Activated CD4-positive, alpha-beta memory T cell treated with anti-CD3 and anti-CD28 coated beads, Interleukin-2, amount 10 ng/mL, durations not matched to agents 7 days and 5 days (primary cell): ENCODE measurements at regions not wholly inside any gene's neighbourhood (a gene's known extent, or its start where the extent isn't known, plus 50 kb on each side); places are given as distances from the start of the nearest gene placed in this dataset.
"Not testable (repeated sequence)": the region's sequence is repeated elsewhere in the genome, so short reads cannot be mapped to it uniquely, and the experiment has no call there.

Source experiments
- CTCF ChIA-PET: fragments of 350-600 bp; sonication (Branson Sonifier 250); formaldehyde crosslinking; loops from one replicate; lab custom pipeline; 2021; ENCODE audit warnings: antibody characterized with exemption, inconsistent platforms; lab: Charles Lee
- POLR2A ChIA-PET: fragments of 350-600 bp; sonication (Branson Sonifier 250); formaldehyde crosslinking; loops from one replicate; lab custom pipeline; 2021; ENCODE audit warnings: antibody characterized with exemption; lab: Charles Lee
- DNase-seq: peaks from one replicate; pipeline ENCODE4 v3.0.0-alpha.2; 2020
- H3K27ac Mint-ChIP-seq: one replicate; pipeline ENCODE4 v1.8.0; 2021; ENCODE audit warnings: mild to moderate bottlenecking, mixed read lengths
- H3K27me3 Mint-ChIP-seq: one replicate; pipeline ENCODE4 v1.8.0; 2021; ENCODE audit warnings: mixed read lengths
- H3K36me3 Mint-ChIP-seq: one replicate; pipeline ENCODE4 v1.8.0; 2021; ENCODE audit warnings: low read depth, mixed read lengths
- H3K4me1 Mint-ChIP-seq: one replicate; pipeline ENCODE4 v1.8.0; 2021; ENCODE audit warnings: mixed read lengths
- H3K4me3 Mint-ChIP-seq: one replicate; pipeline ENCODE4 v1.8.0; 2021; ENCODE audit warnings: mild to moderate bottlenecking, mixed read lengths
- H3K9me3 Mint-ChIP-seq: one replicate; pipeline ENCODE4 v1.8.0; 2021; ENCODE audit warnings: mixed read lengths

- ChIA-PET CTCF (no interaction called here), POLR2A (no interaction called here)
- H3K27ac Mint-ChIP-seq: no peak overlapping the region
- H3K4me1 Mint-ChIP-seq: peaks cover under 1% of the 10 kb centered on the region
- H3K36me3 Mint-ChIP-seq: no peaks in the 10 kb centered on the region
- peaks cover 8% of the 10 kb centered on the region for H3K27me3 Mint-ChIP-seq
- H3K4me3 Mint-ChIP-seq: no peak overlapping the region
- no peak for DNase-seq
- H3K9me3 Mint-ChIP-seq: peaks cover 14% of the 10 kb centered on the region
These were observed 157.0 kb downstream of the LYPLAL1 start for GRCh38 chr1:219330669-219331068.

- Mint-ChIP-seq H3K36me3 (no peaks in the 10 kb centered on the region), H3K4me3 (no peak overlapping the region), H3K27me3 (peaks cover 11% of the 10 kb centered on the region), H3K4me1 (peaks cover 2% of the 10 kb centered on the region), H3K27ac (no peak overlapping the region), H3K9me3 (peaks cover 14% of the 10 kb centered on the region)
- DNase-seq: no peak
- POLR2A ChIA-PET: no interaction called here
- CTCF ChIA-PET: no interaction called here
These were observed 156.3 kb downstream of the LYPLAL1 start for GRCh38 chr1:219330001-219330400.

- Mint-ChIP-seq H3K4me1 (peaks cover 2% of the 10 kb centered on the region), H3K27ac (no peak overlapping the region), H3K36me3 (no peaks in the 10 kb centered on the region), H3K27me3 (peaks cover 9% of the 10 kb centered on the region), H3K4me3 (no peak overlapping the region), H3K9me3 (peaks cover 14% of the 10 kb centered on the region)
- POLR2A ChIA-PET: no interaction called here
- DNase-seq: no peak
- CTCF ChIA-PET: no interaction called here
These were observed 155.9 kb downstream of the LYPLAL1 start for GRCh38 chr1:219329578-219329977.

- Mint-ChIP-seq H3K27me3 (peaks cover 13% of the 10 kb centered on the region), H3K27ac (no peak overlapping the region), H3K4me1 (peaks cover 2% of the 10 kb centered on the region), H3K36me3 (no peaks in the 10 kb centered on the region), H3K9me3 (peaks cover 14% of the 10 kb centered on the region), H3K4me3 (no peak overlapping the region)
- POLR2A ChIA-PET: no interaction called here
- no peak for DNase-seq
- CTCF ChIA-PET: no interaction called here
These were observed 153.2 kb downstream of the LYPLAL1 start for GRCh38 chr1:219326843-219327242.

- CTCF ChIA-PET: no interaction called here
These were observed 151.7 kb downstream of the LYPLAL1 start for GRCh38 chr1:219325368-219325742.

GRCh38 chr1:219324629-219325367 lies 151.1 kb downstream of the LYPLAL1 start:
- CTCF ChIA-PET: no interaction called here
- Mint-ChIP-seq H3K36me3 (no peaks in the 10 kb centered on the region), H3K27me3 (peaks cover 16% of the 10 kb centered on the region), H3K4me3 (no peak overlapping the region), H3K27ac (no peak overlapping the region), H3K4me1 (peaks cover 2% of the 10 kb centered on the region), H3K9me3 (peaks cover 14% of the 10 kb centered on the region)
- no peak for DNase-seq
- POLR2A ChIA-PET: no interaction called here

More at GRCh38 chr1:219325368-219325742, 151.7 kb downstream of the LYPLAL1 start:
- Mint-ChIP-seq H3K4me3 (no peak overlapping the region), H3K4me1 (peaks cover 2% of the 10 kb centered on the region), H3K36me3 (no peaks in the 10 kb centered on the region), H3K9me3 (peaks cover 14% of the 10 kb centered on the region), H3K27me3 (peaks cover 16% of the 10 kb centered on the region), H3K27ac (no peak overlapping the region)
- DNase-seq: no peak
- POLR2A ChIA-PET: no interaction called here

GRCh38 chr1:219324171-219324570 lies 150.5 kb downstream of the LYPLAL1 start:
- H3K9me3 Mint-ChIP-seq: peaks cover 14% of the 10 kb centered on the region

GRCh38 chr1:219323426-219323825 lies 149.7 kb downstream of the LYPLAL1 start:
- H3K9me3 Mint-ChIP-seq: peaks cover 13% of the 10 kb centered on the region
- CTCF ChIA-PET: no interaction called here
- H3K36me3 Mint-ChIP-seq: no peaks in the 10 kb centered on the region
- H3K4me3 Mint-ChIP-seq: no peak overlapping the region
- POLR2A ChIA-PET: no interaction called here
- no peak for DNase-seq
- H3K27me3 Mint-ChIP-seq: peaks cover 19% of the 10 kb centered on the region
- no peak overlapping the region for H3K27ac Mint-ChIP-seq
- peaks cover 2% of the 10 kb centered on the region for H3K4me1 Mint-ChIP-seq

More at GRCh38 chr1:219324171-219324570, 150.5 kb downstream of the LYPLAL1 start:
- Mint-ChIP-seq H3K36me3 (no peaks in the 10 kb centered on the region), H3K27ac (no peak overlapping the region), H3K4me1 (peaks cover 2% of the 10 kb centered on the region), H3K4me3 (no peak overlapping the region), H3K27me3 (peaks cover 16% of the 10 kb centered on the region)
- CTCF ChIA-PET: no interaction called here
- POLR2A ChIA-PET: no interaction called here
- DNase-seq: no peak

GRCh38 chr1:219322766-219323165 lies 149.1 kb downstream of the LYPLAL1 start:
- CTCF ChIA-PET: no interaction called here
- DNase-seq: no peak
- Mint-ChIP-seq H3K27me3 (peaks cover 14% of the 10 kb centered on the region), H3K9me3 (peaks cover 7% of the 10 kb centered on the region), H3K36me3 (no peaks in the 10 kb centered on the region), H3K27ac (no peak overlapping the region), H3K4me1 (peaks cover 2% of the 10 kb centered on the region), H3K4me3 (no peak overlapping the region)
- POLR2A ChIA-PET: no interaction called here

- H3K4me1 Mint-ChIP-seq, CTCF ChIA-PET, H3K27ac Mint-ChIP-seq, DNase-seq, H3K4me3 Mint-ChIP-seq, H3K36me3 Mint-ChIP-seq, POLR2A ChIA-PET: not testable (repeated sequence)
- Mint-ChIP-seq H3K9me3 (peaks cover 11% of the 10 kb centered on the region), H3K27me3 (peaks cover 11% of the 10 kb centered on the region)
These were observed 146.9 kb downstream of the LYPLAL1 start for GRCh38 chr1:219320563-219320962.

- CTCF ChIA-PET: no interaction called here
- Mint-ChIP-seq H3K9me3 (peaks cover 11% of the 10 kb centered on the region), H3K36me3 (no peaks in the 10 kb centered on the region), H3K27ac (no peak overlapping the region), H3K4me1 (no peaks in the 10 kb centered on the region), H3K4me3 (no peak overlapping the region), H3K27me3 (peaks cover 10% of the 10 kb centered on the region)
- no peak for DNase-seq
- POLR2A ChIA-PET: no interaction called here
These were observed 145.1 kb downstream of the LYPLAL1 start for GRCh38 chr1:219318826-219319225.

- no peak overlapping the region for H3K4me3 Mint-ChIP-seq
- POLR2A ChIA-PET: no interaction called here
- peaks cover 10% of the 10 kb centered on the region for H3K27me3 Mint-ChIP-seq
- peaks cover 11% of the 10 kb centered on the region for H3K9me3 Mint-ChIP-seq
- CTCF ChIA-PET: no interaction called here
- H3K27ac Mint-ChIP-seq: no peak overlapping the region
- DNase-seq: no peak
- H3K36me3 Mint-ChIP-seq: no peaks in the 10 kb centered on the region
- H3K4me1 Mint-ChIP-seq: no peaks in the 10 kb centered on the region
These were observed 144.2 kb downstream of the LYPLAL1 start for GRCh38 chr1:219317762-219318353.

- H3K4me3 Mint-ChIP-seq: no peak overlapping the region
- POLR2A ChIA-PET: no interaction called here
- H3K4me1 Mint-ChIP-seq: no peaks in the 10 kb centered on the region
- peaks cover 3% of the 10 kb centered on the region for H3K27me3 Mint-ChIP-seq
- no peaks in the 10 kb centered on the region for H3K36me3 Mint-ChIP-seq
- CTCF ChIA-PET: no interaction called here
- no peak for DNase-seq
- peaks cover 11% of the 10 kb centered on the region for H3K9me3 Mint-ChIP-seq
- no peak overlapping the region for H3K27ac Mint-ChIP-seq
These were observed 142.4 kb downstream of the LYPLAL1 start for GRCh38 chr1:219316066-219316465.

GRCh38 chr1:219313961-219314360 lies 140.3 kb downstream of the LYPLAL1 start:
- no peak for DNase-seq
- Mint-ChIP-seq H3K9me3 (peaks cover 11% of the 10 kb centered on the region), H3K27ac (no peak overlapping the region), H3K4me1 (no peaks in the 10 kb centered on the region), H3K36me3 (no peaks in the 10 kb centered on the region), H3K4me3 (no peak overlapping the region), H3K27me3 (peaks cover 2% of the 10 kb centered on the region)
- ChIA-PET POLR2A (no interaction called here), CTCF (no interaction called here)
